ENCODE measurements at regions not wholly inside any gene's neighbourhood (a gene's known extent, or its start where the extent isn't known, plus 50 kb on each side); places are given as distances from the start of the nearest gene placed in this dataset.

DNA sequence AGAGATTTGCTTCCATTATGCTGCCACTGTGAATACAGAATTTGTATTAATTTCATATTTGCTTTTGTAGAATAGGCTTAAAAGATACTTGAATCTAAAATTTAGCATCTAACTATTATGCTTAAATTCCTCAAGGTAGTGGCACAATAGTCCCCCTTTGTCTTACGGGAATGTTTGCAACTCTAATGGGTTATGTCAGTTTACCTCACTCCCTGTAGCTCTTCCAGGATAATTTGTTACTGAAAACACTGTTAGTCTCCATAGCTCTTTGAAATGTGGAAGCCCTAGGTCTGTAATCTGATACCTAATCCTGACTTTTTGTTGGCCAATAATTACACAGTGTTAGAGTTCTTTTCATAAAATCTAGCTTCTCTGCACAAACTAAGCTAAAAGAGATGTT lies 433.4 kb downstream of the PYDC2 start:
- TF ChIP-seq, protein P1, sequence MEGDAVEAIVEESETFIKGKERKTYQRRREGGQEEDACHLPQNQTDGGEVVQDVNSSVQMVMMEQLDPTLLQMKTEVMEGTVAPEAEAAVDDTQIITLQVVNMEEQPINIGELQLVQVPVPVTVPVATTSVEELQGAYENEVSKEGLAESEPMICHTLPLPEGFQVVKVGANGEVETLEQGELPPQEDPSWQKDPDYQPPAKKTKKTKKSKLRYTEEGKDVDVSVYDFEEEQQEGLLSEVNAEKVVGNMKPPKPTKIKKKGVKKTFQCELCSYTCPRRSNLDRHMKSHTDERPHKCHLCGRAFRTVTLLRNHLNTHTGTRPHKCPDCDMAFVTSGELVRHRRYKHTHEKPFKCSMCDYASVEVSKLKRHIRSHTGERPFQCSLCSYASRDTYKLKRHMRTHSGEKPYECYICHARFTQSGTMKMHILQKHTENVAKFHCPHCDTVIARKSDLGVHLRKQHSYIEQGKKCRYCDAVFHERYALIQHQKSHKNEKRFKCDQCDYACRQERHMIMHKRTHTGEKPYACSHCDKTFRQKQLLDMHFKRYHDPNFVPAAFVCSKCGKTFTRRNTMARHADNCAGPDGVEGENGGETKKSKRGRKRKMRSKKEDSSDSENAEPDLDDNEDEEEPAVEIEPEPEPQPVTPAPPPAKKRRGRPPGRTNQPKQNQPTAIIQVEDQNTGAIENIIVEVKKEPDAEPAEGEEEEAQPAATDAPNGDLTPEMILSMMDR (IDR thresholded peaks at IDR 0.05), result no peak
- TF ChIP-seq EZH2 (IDR thresholded peaks at IDR 0.05), result no peak
- no peak for TF ChIP-seq EZH2phosphoT487 (IDR thresholded peaks at IDR 0.05)

All from neural progenitor cell (in vitro differentiated cells).